Panc1 (cell line): ENCODE measurements at regions not wholly inside any gene's neighbourhood (a gene's known extent, or its start where the extent isn't known, plus 50 kb on each side); places are given as distances from the start of the nearest gene placed in this dataset.

Experiments used
- ATAC-seq: fragments of 200-7000 bp; cut with Tn5 transposase; 2 replicates; pipeline ENCODE4 v1.9.1; 2020; ENCODE audit warnings: mild to moderate bottlenecking, moderate library complexity
- BruUV-seq: library from RNA; stranded (reverse); fragments of 400-500 nt; replicated peaks from 2 replicates; lab custom pipeline; 2021; lab: Mats Ljungman, UMichigan
- CTCF ChIA-PET: fragments of 300-600 bp; sonication (Branson Sonifier 250); formaldehyde crosslinking; loops from one replicate; lab custom pipeline; 2022; ENCODE audit warnings: antibody characterized with exemption; lab: Charles Lee
- POLR2A ChIA-PET: fragments of 300-600 bp; sonication (Branson Sonifier 250); formaldehyde crosslinking; loops from one replicate; lab custom pipeline; 2022; ENCODE audit warnings: antibody characterized with exemption; lab: Charles Lee
- DNase-seq: peaks from one replicate; pipeline ENCODE4 v3.0.0-alpha.2; 2010; ENCODE audit warnings: low read depth, low spot score
- H3K27ac ChIP-seq: 2 replicates; pipeline ENCODE4 v1.5.1; 2011; ENCODE audit warnings: mild to moderate bottlenecking, low read length, inconsistent platforms
- H3K27me3 ChIP-seq: fragments of 200-500 bp; sonication (Bioruptor generic); 2 replicates; pipeline ENCODE4 v1.6.0; 2014; ENCODE audit warnings: low read length, inconsistent platforms; ENCODE audit not compliant: control insufficient read depth, insufficient read depth
- H3K36me3 ChIP-seq: fragments of 200-500 bp; sonication (Bioruptor generic); 2 replicates; pipeline ENCODE4 v1.5.1; 2014; ENCODE audit warnings: inconsistent platforms, mild to moderate bottlenecking, low read length, moderate library complexity; ENCODE audit not compliant: control insufficient read depth, insufficient read depth
- H3K4me1 ChIP-seq: 2 replicates; pipeline ENCODE4 v1.5.1; 2011; ENCODE audit warnings: inconsistent platforms, mild to moderate bottlenecking, low read length, moderate library complexity; ENCODE audit not compliant: control insufficient read depth, insufficient read depth
- H3K4me3 ChIP-seq, 2 experiments: 2 replicates each; pipeline ENCODE4 v1.5.1; 2011 to 2012; ENCODE audit warnings: low read depth in 2 of 2, low read length in 2 of 2, mild to moderate bottlenecking in 2 of 2, inconsistent platforms in 1 of 2, moderate library complexity in 1 of 2
- H3K9me3 ChIP-seq: fragments of 200-500 bp; sonication (Bioruptor generic); 2 replicates; pipeline ENCODE4 v1.5.1; 2014; ENCODE audit warnings: low read depth, mild to moderate bottlenecking, inconsistent platforms, low read length, moderate library complexity; ENCODE audit not compliant: control insufficient read depth, insufficient read depth
- POLR2AphosphoS5 ChIP-seq: IDR thresholded peaks from 2 replicates; pipeline ENCODE4 v1.6.1; 2012; ENCODE audit warnings: mild to moderate bottlenecking, low read depth, low read length, moderate library complexity
- REST ChIP-seq, 2 experiments: IDR thresholded peaks; 2 replicates each; pipeline ENCODE4 v1.6.1; 2011 to 2012; ENCODE audit warnings: low read depth in 2 of 2, control low read depth in 1 of 2, low read length in 1 of 2, mild to moderate bottlenecking in 1 of 2, moderate library complexity in 1 of 2; ENCODE audit not compliant: insufficient read depth in 1 of 2
- SIN3A ChIP-seq: IDR thresholded peaks from 2 replicates; pipeline ENCODE4 v1.6.1; 2012; ENCODE audit warnings: low read depth, mild to moderate bottlenecking, low read length, moderate library complexity, borderline replicate concordance; ENCODE audit not compliant: insufficient read depth
- TCF7L2 ChIP-seq: IDR thresholded peaks from 2 replicates; pipeline ENCODE4 v1.6.1; 2011; ENCODE audit warnings: mild to moderate bottlenecking, low read depth, low read length, inconsistent platforms
- in situ Hi-C: cut with HindIII; loops from 2 replicates; pipeline ENCODE4 v1.10.0; 2016; ENCODE audit warnings: low sequenced_read_pairs, low pct_unique_long_range_greater_than_20kb
- intact Hi-C: fragments of 100-400 bp; cut with micrococcal nuclease; formaldehyde crosslinking; loops from one replicate; pipeline ENCODE4 v1.10.0; 2022; ENCODE audit not compliant: unreplicated experiment
- TF ChIP-seq, protein P1 (sequence below): fragments of 450-650 bp; IDR thresholded peaks from 2 replicates; pipeline ENCODE4 v1.5.1; 2017; ENCODE audit warnings: mild to moderate bottlenecking

DNA sequence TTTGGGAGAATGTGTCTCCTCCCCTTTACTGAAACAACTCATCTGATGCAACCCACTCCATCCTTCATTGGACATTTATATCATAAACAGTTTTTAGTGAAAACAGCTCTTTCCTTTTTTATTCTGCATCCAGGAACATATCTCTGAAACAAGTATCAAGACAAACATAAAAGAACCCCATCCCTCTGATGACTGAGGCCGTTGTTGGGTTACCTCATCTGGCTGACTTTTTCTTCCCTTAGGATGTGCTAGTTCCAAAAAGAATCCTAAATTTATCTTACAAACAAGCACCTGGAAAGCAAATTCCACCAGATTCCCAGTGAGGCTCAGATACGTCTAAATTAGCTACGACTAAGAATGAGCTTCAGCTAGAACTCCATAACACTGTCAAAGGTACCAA lies 483.7 kb upstream of the INTU start:
- POLR2A ChIA-PET = no interaction called here
- no peak for TF ChIP-seq REST (IDR thresholded peaks at IDR 0.05; ENCODE audit: insufficient read depth in 1 of 2, low read depth in 2 of 2, low read length in 1 of 2)
- TF ChIP-seq POLR2AphosphoS5 = no peak
- TF ChIP-seq, protein P1, sequence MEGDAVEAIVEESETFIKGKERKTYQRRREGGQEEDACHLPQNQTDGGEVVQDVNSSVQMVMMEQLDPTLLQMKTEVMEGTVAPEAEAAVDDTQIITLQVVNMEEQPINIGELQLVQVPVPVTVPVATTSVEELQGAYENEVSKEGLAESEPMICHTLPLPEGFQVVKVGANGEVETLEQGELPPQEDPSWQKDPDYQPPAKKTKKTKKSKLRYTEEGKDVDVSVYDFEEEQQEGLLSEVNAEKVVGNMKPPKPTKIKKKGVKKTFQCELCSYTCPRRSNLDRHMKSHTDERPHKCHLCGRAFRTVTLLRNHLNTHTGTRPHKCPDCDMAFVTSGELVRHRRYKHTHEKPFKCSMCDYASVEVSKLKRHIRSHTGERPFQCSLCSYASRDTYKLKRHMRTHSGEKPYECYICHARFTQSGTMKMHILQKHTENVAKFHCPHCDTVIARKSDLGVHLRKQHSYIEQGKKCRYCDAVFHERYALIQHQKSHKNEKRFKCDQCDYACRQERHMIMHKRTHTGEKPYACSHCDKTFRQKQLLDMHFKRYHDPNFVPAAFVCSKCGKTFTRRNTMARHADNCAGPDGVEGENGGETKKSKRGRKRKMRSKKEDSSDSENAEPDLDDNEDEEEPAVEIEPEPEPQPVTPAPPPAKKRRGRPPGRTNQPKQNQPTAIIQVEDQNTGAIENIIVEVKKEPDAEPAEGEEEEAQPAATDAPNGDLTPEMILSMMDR = no peak
- TF ChIP-seq SIN3A = no peak
- no peak for TF ChIP-seq TCF7L2
- Histone ChIP-seq H3K27me3 (no peaks in the 10 kb centered on the region), H3K4me1 (no peaks in the 10 kb centered on the region), H3K4me3 (no peak overlapping the region), H3K36me3 (no peaks in the 10 kb centered on the region), H3K27ac (no peak overlapping the region), H3K9me3 (no peaks in the 10 kb centered on the region)
- BruUV-seq = no TSS peak
- ATAC-seq (no peak), DNase-seq (no peak)
- intact Hi-C loops (no loop called here), in situ Hi-C loops (no loop called here)
- CTCF ChIA-PET = no interaction called here

DNA sequence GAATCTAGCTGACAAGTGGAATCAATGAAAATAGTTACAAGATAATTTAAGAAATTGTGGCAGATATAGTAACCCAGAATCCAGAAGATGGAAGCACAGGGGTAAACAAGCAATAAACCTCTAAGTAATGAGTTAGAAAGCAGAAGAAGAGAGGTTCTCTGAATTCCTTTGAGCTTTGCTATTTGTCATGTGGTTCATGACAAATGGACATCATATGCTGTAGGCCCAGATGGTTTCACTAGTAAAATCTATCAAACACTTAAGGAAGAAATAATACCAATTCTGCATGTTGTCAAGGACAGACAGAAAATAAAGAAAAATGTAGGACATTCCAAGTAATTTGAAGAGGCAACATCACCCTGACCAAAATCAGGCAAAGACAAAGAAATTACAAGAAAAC lies 480.8 kb upstream of the INTU start:
- in situ Hi-C loops = no loop called here
- no peaks in the 10 kb centered on the region for H3K27me3 ChIP-seq

More for the DNA sequence above, 480.8 kb upstream of the INTU start:
- CTCF ChIA-PET = no interaction called here
- Histone ChIP-seq H3K4me1 (no peaks in the 10 kb centered on the region), H3K4me3 (no peak overlapping the region), H3K9me3 (no peaks in the 10 kb centered on the region), H3K27ac (no peak overlapping the region), H3K36me3 (no peaks in the 10 kb centered on the region)
- intact Hi-C loops = no loop called here
- TF ChIP-seq POLR2AphosphoS5 (no peak), SIN3A (no peak), REST (IDR thresholded peaks at IDR 0.05; ENCODE audit: insufficient read depth in 1 of 2, low read depth in 2 of 2, low read length in 1 of 2) (no peak), TCF7L2 (no peak)
- TF ChIP-seq, protein P1 = no peak
- DNase-seq (no peak), ATAC-seq (no peak)
- no TSS peak for BruUV-seq
- POLR2A ChIA-PET = interaction anchor here (0.7 kb wide), 1 partner anchor 11 kb away, joined by 3 read pairs; no protein-coding TSS in a partner anchor
